ENCODE measurements at regions not wholly inside any gene's neighbourhood (a gene's known extent, or its start where the extent isn't known, plus 50 kb on each side); places are given as distances from the start of the nearest gene placed in this dataset.

DNA sequence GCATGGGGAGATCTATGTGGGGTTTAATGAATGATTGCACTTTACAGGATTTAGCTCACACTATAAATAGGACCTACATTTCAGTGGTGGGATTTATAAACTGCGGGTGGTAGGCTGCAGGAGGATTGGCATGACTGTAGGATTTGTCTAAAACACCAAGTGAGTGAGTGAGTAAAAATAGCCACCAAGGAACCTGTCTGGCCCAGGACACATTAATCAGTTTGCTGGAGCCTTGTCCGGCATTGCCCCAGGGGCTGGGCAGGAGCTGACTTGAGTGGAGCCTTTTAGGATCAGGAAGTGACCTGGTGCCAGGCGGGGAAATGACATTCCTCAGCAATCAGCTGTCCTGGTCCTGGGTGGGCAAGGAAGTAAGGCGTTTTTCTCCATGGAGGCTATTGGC lies 193.9 kb upstream of the ADRA1D start:
- H3K4me1 ChIP-seq: no peaks in the 10 kb centered on the region
- intact Hi-C loops (cut with micrococcal nuclease): no loop called here
- H3K36me3 ChIP-seq: no peaks in the 10 kb centered on the region
- no peak overlapping the region for H3K4me3 ChIP-seq
- peaks cover 7% of the 10 kb centered on the region for H3K27me3 ChIP-seq (ENCODE audit: low read depth)
- TF ChIP-seq, protein P1, sequence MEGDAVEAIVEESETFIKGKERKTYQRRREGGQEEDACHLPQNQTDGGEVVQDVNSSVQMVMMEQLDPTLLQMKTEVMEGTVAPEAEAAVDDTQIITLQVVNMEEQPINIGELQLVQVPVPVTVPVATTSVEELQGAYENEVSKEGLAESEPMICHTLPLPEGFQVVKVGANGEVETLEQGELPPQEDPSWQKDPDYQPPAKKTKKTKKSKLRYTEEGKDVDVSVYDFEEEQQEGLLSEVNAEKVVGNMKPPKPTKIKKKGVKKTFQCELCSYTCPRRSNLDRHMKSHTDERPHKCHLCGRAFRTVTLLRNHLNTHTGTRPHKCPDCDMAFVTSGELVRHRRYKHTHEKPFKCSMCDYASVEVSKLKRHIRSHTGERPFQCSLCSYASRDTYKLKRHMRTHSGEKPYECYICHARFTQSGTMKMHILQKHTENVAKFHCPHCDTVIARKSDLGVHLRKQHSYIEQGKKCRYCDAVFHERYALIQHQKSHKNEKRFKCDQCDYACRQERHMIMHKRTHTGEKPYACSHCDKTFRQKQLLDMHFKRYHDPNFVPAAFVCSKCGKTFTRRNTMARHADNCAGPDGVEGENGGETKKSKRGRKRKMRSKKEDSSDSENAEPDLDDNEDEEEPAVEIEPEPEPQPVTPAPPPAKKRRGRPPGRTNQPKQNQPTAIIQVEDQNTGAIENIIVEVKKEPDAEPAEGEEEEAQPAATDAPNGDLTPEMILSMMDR (IDR thresholded peaks at IDR 0.05; ENCODE audit: borderline replicate concordance): no peak
- H3K27ac ChIP-seq (replicated peaks): no peak overlapping the region
- no peaks in the 10 kb centered on the region for H3K9me3 ChIP-seq (replicated peaks)
- DNase-seq: no peak

DNA sequence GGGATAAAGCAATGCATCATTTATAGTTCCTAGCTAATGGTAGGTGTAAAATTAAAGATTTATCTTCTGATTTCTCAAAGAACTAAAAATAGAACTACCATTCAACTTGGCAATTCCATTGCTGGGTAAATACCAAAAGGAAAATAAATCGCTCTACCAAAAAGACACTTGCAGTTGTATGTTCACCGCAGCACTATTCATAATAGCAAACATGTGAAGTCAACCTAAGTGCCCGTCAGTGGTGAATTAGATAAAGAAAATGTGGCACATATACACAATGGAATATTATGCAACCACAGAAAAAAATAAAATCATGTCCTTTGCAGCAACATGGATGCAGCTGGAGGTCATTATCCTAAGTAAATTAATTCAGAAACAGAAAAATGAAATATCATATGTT lies 192.8 kb upstream of the ADRA1D start:
- no peaks in the 10 kb centered on the region for H3K4me1 ChIP-seq
- no peak overlapping the region for H3K27ac ChIP-seq (replicated peaks)
- H3K9me3 ChIP-seq (replicated peaks): no peaks in the 10 kb centered on the region
- DNase-seq: no peak
- no peak overlapping the region for H3K4me3 ChIP-seq
- intact Hi-C loops (cut with micrococcal nuclease): no loop called here
- no peaks in the 10 kb centered on the region for H3K36me3 ChIP-seq
- H3K27me3 ChIP-seq (ENCODE audit: low read depth): peaks cover 7% of the 10 kb centered on the region
- TF ChIP-seq, protein P1 (IDR thresholded peaks at IDR 0.05; ENCODE audit: borderline replicate concordance): no peak

DNA sequence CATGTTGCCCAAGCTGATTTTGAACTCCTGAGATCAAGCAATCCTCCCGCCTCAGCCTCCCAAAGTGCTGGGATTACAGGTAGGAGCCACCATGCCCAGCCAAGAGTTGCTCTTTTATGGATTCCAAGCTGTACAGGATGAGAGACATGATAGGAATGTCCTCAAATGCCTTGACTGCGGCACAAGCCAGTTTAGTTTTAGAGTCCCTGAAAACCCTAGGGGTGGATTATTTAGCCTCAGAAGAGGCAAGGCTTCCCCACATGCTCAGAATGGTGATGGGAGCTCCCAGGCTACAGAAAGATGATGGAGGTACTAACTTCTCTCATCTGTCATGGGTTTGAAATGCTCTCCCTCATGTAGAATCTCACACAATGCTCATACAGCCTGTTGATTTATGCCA lies 192.1 kb upstream of the ADRA1D start:
- Histone ChIP-seq H3K36me3 (no peaks in the 10 kb centered on the region), H3K9me3 (replicated peaks) (no peaks in the 10 kb centered on the region), H3K4me3 (no peak overlapping the region), H3K27ac (replicated peaks) (no peak overlapping the region), H3K27me3 (ENCODE audit: low read depth) (peaks cover 7% of the 10 kb centered on the region), H3K4me1 (no peaks in the 10 kb centered on the region)
- intact Hi-C loops (cut with micrococcal nuclease): no loop called here
- TF ChIP-seq, protein P1 (IDR thresholded peaks at IDR 0.05; ENCODE audit: borderline replicate concordance): no peak
- no peak for DNase-seq

DNA sequence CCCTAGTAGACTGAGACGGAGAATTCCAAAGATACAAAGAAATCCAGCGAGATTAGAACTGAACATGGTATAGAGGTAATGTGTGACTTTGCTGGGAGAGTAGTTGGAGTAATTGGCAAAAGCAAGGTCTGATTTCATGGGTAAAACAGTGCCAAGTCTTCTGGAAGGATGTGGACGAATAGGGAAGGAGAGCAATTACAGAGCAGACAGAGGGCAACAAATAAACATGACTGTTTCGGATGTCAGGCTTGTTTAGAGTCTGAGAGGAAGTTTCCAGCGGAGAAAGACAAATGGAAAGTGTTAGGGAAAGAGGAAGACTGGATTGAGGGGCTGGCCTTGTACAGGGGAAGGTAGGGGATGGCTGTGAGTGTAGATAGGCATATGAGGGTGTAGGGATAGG lies 190.4 kb upstream of the ADRA1D start:
- Histone ChIP-seq H3K27me3 (ENCODE audit: low read depth) (peaks cover 7% of the 10 kb centered on the region), H3K36me3 (no peaks in the 10 kb centered on the region), H3K4me1 (no peaks in the 10 kb centered on the region), H3K9me3 (replicated peaks) (no peaks in the 10 kb centered on the region), H3K4me3 (no peak overlapping the region), H3K27ac (replicated peaks) (no peak overlapping the region)
- intact Hi-C loops (cut with micrococcal nuclease): no loop called here
- DNase-seq: no peak
- TF ChIP-seq, protein P1 (IDR thresholded peaks at IDR 0.05; ENCODE audit: borderline replicate concordance): no peak

DNA sequence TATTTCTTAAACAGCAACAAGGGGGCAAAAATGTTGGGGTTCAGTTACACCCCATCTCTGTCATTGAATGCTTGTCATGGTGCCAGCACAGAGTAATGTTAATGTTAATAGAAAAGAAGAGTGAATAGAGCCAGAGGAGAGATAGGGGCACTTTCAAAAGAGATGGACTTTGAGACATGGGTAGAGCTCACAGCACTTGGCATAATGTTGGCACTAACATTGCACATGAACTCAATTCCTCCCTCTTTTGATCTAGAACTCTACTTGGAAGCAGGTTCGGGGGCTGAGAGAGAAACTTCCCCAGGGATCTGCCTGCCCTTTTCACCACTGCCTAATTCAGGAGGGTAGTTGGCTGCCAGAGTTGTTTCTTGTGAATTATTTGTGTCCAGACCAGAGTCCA lies 188.0 kb upstream of the ADRA1D start:
- no peak for DNase-seq
- Histone ChIP-seq H3K36me3 (no peaks in the 10 kb centered on the region), H3K27me3 (ENCODE audit: low read depth) (peaks cover 7% of the 10 kb centered on the region), H3K4me3 (no peak overlapping the region), H3K27ac (replicated peaks) (no peak overlapping the region), H3K4me1 (no peaks in the 10 kb centered on the region), H3K9me3 (replicated peaks) (no peaks in the 10 kb centered on the region)
- TF ChIP-seq, protein P1 (IDR thresholded peaks at IDR 0.05; ENCODE audit: borderline replicate concordance): no peak
- intact Hi-C loops (cut with micrococcal nuclease): no loop called here
